ENCODE measurements at regions not wholly inside any gene's neighbourhood (a gene's known extent, or its start where the extent isn't known, plus 50 kb on each side); places are given as distances from the start of the nearest gene placed in this dataset.

DNA sequence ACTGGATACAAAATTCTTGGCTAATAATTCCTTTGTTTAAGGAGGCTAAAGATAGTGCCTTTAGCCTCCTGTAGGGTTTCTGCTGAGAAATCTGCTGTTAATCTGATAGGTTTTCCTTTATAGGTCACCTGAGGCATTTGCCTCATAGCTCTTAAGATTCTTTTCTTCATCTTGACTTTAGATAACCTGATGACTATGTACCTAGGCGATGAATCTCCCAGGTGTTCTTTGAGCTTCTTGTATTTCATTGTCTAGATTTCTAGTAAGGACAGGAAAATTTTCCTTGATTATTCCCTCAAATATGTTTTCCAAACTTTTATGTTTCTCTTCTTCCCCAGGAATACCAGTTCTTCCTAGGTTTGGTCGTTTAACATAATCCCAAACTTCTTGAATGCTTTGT lies 479.4 kb upstream of the MAN1A1 start:
- TF ChIP-seq CTCF (IDR thresholded peaks at IDR 0.05) = no peak
- TF ChIP-seq ZNF263 (CRISPR knock-in tag; IDR thresholded peaks at IDR 0.05; ENCODE audit: low read depth) = no peak
- no peak for TF ChIP-seq ATF3 (CRISPR knock-in tag; conservative IDR thresholded peaks at IDR 0.05)
- TF ChIP-seq ATF1 (CRISPR knock-in tag; IDR thresholded peaks at IDR 0.05) = no peak
- TF ChIP-seq KAT7 (CRISPR knock-in tag; IDR thresholded peaks at IDR 0.05; ENCODE audit: borderline replicate concordance) = no peak
- no peak for TF ChIP-seq FOXP1 (CRISPR knock-in tag; IDR thresholded peaks at IDR 0.05; ENCODE audit: borderline replicate concordance)
- TF ChIP-seq TCF7 (CRISPR knock-in tag; IDR thresholded peaks at IDR 0.05; ENCODE audit: low read depth) = no peak
- no peak for TF ChIP-seq STAT6 (CRISPR knock-in tag; conservative IDR thresholded peaks at IDR 0.05; ENCODE audit: low read depth)
- no peak for TF ChIP-seq ZNF423 (CRISPR knock-in tag; IDR thresholded peaks at IDR 0.05)
- TF ChIP-seq, protein P1, sequence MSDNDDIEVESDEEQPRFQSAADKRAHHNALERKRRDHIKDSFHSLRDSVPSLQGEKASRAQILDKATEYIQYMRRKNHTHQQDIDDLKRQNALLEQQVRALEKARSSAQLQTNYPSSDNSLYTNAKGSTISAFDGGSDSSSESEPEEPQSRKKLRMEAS (CRISPR knock-in tag; IDR thresholded peaks at IDR 0.05) = no peak
- TF ChIP-seq, protein P2, sequence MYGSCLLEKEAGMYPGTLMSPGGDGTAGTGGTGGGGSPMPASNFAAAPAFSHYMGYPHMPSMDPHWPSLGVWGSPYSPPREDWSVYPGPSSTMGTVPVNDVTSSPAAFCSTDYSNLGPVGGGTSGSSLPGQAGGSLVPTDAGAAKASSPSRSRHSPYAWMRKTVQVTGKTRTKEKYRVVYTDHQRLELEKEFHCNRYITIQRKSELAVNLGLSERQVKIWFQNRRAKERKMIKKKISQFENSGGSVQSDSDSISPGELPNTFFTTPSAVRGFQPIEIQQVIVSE (CRISPR knock-in tag; IDR thresholded peaks at IDR 0.05; ENCODE audit: borderline replicate concordance) = no peak
- TF ChIP-seq IRF1 (CRISPR knock-in tag; IDR thresholded peaks at IDR 0.05) = no peak
- no peak for TF ChIP-seq ESRRA (CRISPR knock-in tag; IDR thresholded peaks at IDR 0.05; ENCODE audit: borderline replicate concordance)
- TF ChIP-seq FOXJ3 (CRISPR knock-in tag; IDR thresholded peaks at IDR 0.05; ENCODE audit: borderline replicate concordance) = no peak
